GM19463 (cell line): ENCODE measurements at regions not wholly inside any gene's neighbourhood (a gene's known extent, or its start where the extent isn't known, plus 50 kb on each side); places are given as distances from the start of the nearest gene placed in this dataset.
A peak's percentile ranks its signal among the peaks of the same experiment; 100 is the strongest.

Experiments
- ATAC-seq: cut with Tn5 transposase; IDR thresholded peaks from one replicate; pipeline ENCODE4 v1.9.1; 2021; ENCODE audit warnings: mild to moderate bottlenecking, moderate library complexity; ENCODE audit not compliant: unreplicated experiment

DNA sequence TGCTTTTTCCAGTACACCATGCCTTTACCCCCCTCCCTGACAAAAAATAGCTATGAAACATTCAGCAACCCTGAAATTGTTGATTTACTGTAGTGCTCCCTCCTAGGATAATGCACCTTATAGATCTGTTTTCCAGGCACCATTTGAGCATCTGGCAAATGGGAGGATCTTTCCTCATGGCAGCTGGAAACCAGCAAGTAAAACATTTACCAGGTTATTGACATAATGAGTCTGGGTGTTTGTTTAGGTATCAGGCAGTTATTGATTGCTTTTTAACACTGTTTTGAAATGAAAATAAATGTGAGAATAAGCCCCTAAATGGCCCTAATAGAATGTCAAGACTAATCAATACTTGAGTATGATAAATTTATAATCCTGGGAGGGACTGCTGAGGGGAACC lies 57.3 kb upstream of the KLF4 start:
- no peak for ATAC-seq

DNA sequence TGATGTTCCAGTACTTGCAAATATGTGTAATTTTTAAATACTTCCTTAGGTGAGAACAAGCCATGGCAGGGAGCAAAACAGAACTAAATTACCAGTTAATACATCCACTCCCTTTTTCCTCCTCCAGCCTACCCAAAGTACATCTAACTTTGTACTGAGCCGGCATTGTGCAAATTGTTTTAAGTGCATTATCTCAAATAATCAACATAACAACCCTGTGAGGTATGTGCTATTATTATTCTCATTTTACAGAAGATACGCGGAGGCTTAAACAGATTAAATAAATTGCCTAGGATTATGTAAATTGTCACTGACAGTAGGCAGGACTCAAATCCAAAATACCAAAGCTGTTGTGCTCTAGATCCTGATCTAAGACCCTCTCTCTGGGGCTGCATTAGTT lies 55.5 kb upstream of the KLF4 start:
- no peak for ATAC-seq

- ATAC-seq, result no peak
Observed at GRCh38 chr9:107542411-107543157, 53.0 kb upstream of the KLF4 start.

GRCh38 chr9:107541523-107541922 lies 52.0 kb upstream of the KLF4 start:
- ATAC-seq, result peak; percentile 86

GRCh38 chr9:107540164-107540561 lies 50.6 kb upstream of the KLF4 start:
- ATAC-seq, result no peak

- no peak for ATAC-seq
Observed at GRCh38 chr9:107539427-107540163, 50.0 kb upstream of the KLF4 start.
